HG03196 (cell line): ENCODE measurements at regions not wholly inside any gene's neighbourhood (a gene's known extent, or its start where the extent isn't known, plus 50 kb on each side); places are given as distances from the start of the nearest gene placed in this dataset.

Source experiments
- ATAC-seq: cut with Tn5 transposase; IDR thresholded peaks from one replicate; pipeline ENCODE4 v1.9.1; 2021; ENCODE audit not compliant: unreplicated experiment

GRCh38 chr2:136482006-136482405 lies 283.3 kb upstream of the THSD7B start:
- ATAC-seq = no peak

DNA sequence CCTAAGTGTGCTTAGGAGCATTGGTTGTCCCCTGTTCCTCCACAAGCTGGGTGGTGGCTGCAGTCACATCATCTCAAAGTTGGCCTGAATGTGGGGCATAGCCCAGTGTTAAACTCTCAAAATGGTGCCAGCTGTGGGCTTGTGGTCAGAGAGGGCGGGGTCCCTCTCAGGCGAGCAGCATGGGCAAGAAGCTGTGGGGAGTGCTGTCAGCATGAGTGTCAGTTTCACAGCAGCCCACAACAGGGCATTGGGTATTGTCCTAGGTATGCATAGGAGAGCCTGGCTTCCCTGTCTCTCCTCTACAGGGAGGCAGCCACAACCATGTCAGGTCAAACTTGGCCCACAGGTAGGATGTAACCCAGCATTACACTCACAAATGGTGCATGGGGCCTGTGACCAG lies 285.6 kb upstream of the THSD7B start:
- ATAC-seq = no peak

GRCh38 chr2:136468799-136469369 lies 296.5 kb upstream of the THSD7B start:
- no peak for ATAC-seq

DNA sequence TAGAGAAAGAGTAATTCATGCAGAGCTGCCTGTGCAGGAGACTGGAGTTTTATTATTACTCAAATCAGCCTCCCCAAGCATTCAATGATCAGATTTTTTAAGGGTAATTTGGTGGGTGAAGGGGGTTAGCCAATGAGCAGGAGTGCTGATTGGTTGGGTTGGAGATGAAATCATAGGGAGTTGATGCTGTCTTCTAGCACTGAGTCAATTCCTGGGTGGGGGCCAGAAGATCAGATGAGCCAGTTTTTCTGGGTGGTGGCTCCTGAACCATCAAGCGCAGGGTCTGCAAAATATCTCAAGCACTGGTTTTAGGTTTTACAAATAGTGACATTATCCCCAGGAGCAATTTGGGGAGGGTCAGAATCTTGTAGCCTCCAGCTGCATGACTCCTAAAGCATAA lies 312.8 kb upstream of the THSD7B start:
- ATAC-seq = no peak

GRCh38 chr2:136448986-136449780 lies 316.2 kb upstream of the THSD7B start:
- ATAC-seq = no peak

DNA sequence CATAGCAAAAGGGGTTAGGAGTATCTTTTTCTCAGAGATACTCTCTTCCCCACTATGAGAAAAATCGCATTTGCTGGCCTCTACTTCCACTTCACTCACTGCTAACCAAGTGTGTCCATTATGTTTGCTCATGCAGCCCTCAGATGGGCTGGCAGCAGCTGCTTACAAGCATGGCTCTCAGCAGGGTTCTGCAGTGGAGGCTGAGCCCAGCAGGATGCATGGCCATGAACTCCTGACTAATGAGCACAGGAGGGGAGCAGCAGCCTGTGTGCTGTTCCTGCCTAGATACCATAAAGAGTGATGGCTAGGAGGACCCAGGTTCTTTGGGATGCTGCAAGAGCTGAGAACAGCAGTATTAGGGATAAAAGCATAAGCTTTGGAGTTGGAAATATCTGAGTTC lies 316.9 kb upstream of the THSD7B start:
- no peak for ATAC-seq

DNA sequence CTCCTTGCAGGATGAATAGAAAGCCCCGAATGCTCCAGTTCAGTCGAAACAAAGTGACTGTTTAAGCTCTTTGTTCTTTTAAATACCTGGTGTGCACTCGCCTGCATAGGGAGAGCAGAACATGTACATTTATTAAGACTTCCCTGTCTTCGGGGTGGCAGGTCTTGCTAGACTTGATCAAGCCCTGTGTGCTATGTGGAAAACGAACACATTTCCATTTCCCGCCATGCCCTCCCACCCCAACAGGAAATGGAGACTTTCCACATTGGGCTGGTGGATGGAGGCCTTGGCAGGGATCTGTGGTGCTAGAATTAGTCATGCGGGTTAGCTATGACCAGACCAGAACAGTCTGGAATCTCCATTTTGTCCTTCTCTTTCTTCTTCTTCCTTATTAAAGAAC lies 321.0 kb upstream of the THSD7B start:
- ATAC-seq = no peak

DNA sequence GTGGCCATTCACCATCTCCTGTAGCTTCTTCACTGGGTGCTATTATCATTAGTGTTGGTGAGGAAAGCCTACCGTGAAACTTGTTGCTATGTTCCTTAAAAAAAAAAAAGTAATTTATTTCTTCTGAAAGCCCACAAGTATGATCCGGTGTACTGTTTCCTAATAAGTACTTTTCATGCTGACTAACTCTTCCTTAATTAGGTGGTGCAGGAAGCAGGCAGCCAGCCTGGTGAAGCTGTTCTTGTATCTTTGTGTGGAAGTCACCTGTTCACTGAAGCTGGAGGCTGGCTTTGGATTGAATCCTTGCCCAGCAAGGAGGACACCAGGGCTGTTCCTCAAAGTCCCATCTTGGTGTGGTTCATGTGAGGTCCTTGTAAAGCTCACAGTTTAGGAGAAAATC lies 321.7 kb upstream of the THSD7B start:
- ATAC-seq = no peak

DNA sequence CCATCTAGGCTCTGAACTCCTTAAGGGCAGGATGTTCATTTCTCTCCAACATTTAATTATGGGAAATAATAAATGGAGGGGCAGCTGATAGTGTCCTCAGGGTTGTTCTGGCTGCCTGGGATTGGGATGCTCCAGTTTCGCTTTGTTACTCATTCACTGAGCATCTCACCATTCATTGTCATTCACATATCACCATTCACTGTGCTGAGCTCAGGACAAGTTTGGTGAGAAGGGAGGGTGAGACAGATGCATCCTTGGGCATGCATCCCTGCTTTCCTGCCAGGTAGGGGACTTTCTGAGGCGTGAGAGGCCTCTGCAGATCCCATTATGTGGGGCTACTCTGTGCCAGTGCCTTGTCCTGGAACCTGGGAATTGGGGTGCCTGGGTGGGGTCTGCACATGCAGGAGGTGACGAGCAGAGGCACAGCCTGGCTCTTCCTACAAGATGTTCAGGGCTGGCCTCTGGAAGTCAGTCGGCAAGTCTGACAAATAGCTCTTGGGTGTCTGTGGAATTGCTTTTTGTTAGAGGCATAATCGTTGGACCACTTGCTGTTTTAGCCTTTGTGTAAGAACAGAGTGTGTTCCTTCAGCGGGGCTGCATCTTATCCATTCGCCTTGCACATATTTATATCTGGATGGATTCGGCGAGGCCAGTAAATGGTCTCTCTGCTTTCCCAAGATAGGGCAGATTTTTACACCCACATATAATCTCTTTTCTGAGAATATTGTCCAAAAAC lies 323.2 kb upstream of the THSD7B start:
- ATAC-seq = no peak

- ATAC-seq = no peak
Measured at GRCh38 chr2:136439064-136439676, 321.2 kb upstream of the CXCR4 start.

DNA sequence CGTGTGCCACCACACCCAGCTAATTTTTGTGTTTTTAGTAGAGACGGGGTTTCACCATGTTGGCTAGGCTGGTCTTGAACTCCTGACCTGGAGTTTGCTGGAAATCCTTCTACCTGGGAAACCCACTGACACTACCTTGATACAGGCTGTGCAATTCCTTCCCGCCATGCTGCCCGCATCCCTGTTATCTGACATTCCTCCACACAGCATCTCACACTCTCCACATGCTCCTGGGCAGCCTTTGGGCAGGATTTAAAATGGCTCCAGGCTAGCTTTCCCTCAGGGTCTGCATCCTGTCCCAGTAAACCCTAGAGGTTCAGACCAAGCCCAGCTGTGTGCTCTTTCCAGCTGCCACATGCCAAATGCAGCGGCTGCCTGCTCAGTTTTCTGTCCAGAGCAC lies 319.5 kb upstream of the CXCR4 start:
- ATAC-seq = no peak

DNA sequence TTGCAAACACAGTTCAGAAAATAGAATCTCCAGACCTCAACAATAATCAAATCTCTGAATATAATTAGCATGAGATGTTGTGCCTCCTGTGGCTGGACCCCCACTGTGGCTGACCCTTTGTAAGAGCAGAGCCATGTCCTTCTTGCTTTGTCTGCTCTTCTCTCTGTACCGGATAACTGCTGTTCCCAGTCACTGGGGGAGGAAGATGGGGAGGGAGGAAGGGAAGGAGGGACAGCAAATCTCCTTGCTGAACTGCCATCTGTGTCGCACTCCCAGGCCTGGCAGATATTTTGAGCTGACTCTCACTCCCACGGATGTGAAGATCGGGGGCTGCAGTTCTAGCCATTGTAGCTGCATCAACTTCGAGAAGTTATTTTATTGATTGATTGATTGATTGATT lies 319.0 kb upstream of the CXCR4 start:
- ATAC-seq = no peak

DNA sequence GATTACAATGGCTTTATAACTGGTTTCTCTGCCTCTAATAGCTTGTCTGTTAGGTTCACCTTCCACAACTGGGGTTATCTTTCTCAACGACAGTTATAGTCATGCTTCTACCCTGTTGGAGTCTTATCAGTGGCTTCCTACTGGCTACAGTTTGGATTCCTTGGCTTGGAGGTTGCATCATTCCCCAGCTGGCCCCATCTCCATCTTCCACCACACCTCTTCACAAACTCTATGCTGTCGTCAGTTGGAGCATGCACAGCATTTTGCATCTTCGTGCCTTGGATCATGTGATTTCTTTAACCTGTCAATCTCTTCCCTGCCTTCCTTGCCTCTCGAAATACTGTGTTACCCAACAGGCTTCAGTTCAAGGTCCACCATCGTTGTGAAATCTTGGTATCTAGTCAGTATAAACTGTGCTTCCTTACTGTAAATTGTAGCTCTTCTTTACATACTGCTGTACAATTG lies 316.3 kb upstream of the CXCR4 start:
- ATAC-seq = no peak

DNA sequence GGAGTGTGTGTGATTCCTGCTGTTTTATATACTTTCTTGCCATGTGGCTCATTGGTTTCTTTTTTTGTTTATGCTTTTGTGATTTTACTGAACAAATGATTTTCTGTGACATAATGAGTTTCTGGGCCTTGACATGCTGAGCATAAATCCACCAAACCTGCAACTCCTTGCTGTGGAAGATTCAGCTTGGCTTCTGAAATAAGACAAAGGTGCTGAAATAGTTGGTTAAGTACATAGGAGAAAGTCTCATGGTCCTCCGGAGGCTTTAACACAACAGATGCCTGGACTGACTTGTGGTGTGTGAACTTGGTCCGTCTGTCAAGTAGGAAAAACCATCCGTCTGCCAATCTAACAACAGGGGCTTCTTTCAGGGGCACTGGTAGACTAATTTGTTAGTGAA lies 315.3 kb upstream of the CXCR4 start:
- ATAC-seq = no peak

GRCh38 chr2:136424112-136424511 lies 306.2 kb upstream of the CXCR4 start:
- ATAC-seq = no peak

- ATAC-seq = peak; percentile 98
Measured at GRCh38 chr2:136423516-136423996, 305.6 kb upstream of the CXCR4 start.

- ATAC-seq = no peak
Measured at GRCh38 chr2:136422512-136422911, 304.6 kb upstream of the CXCR4 start.

DNA sequence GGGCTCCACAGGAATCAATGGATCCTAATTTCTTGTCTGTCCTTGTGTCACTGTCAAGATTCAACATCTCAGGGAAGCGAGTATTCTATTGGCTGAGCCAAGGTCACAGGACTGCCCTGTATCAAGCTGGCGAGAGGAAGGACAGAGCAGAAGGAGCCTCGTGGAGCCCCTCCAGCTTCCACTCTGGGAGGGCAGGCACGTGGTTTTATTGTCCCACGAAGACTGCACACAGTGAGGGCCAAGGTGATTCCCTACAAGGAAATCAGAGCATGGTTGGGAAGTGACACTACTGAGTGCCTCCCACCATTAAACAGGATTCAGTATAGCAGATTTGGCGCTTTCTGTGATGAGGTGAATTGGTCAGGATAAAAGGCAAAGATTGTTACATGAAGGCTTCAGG lies 302.4 kb upstream of the CXCR4 start:
- ATAC-seq = no peak

- no peak for ATAC-seq
Measured at GRCh38 chr2:136411946-136412345, 294.0 kb upstream of the CXCR4 start.

DNA sequence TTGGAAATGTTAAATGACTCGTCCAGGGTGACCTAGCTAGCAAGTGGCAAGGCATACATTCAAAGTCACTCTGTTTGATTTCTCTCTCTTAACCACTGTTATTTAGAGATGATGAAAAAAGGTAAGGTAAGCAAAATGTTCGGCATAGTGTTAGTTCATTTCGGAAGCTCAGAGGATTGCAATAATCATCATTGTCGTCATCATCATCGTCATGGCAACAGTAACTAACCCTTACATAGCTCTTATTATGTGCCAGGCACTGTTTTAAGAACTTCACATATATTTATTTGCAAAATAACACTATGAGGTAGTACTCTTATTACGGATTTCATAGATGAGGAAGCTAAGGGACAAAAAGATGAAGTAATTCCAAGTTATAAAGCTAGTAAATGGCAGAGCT lies 292.7 kb upstream of the CXCR4 start:
- ATAC-seq = no peak

- ATAC-seq = no peak
Measured at GRCh38 chr2:136408795-136409194, 290.8 kb upstream of the CXCR4 start.

- no peak for ATAC-seq
Measured at GRCh38 chr2:136407952-136408318, 290.0 kb upstream of the CXCR4 start.
